HepG2 (cell line): ENCODE measurements at regions not wholly inside any gene's neighbourhood (a gene's known extent, or its start where the extent isn't known, plus 50 kb on each side); places are given as distances from the start of the nearest gene placed in this dataset.

Experiments used
- ATAC-seq: fragments of 200-7000 bp; cut with Tn5 transposase; 3 replicates; pipeline ENCODE4 v1.9.1; 2020; ENCODE audit warnings: mild to moderate bottlenecking, moderate library complexity
- BruUV-seq: library from RNA; stranded (reverse); fragments of 400-500 nt; replicated peaks from 2 replicates; lab custom pipeline; 2021; lab: Mats Ljungman, UMichigan
- CTCF ChIA-PET: fragments of 300-600 bp; formaldehyde crosslinking; extraction: SDS; loops from one replicate; lab custom pipeline; 2021; ENCODE audit warnings: low total read pairs, inconsistent platforms, low intra/inter-chr PET ratio; lab: Yijun Ruan, JAX
- POLR2A ChIA-PET: fragments of 350-600 bp; sonication (Branson Sonifier 250); formaldehyde crosslinking; loops from one replicate; lab custom pipeline; 2020; ENCODE audit warnings: antibody characterized with exemption, inconsistent platforms; lab: Yijun Ruan, JAX
- DNase-seq: peaks from one replicate; pipeline ENCODE4 v3.0.0-alpha.2; 2015; ENCODE audit warnings: low spot score
- FAIRE-seq: peaks from 3 replicates; lab custom pipeline; 2011; peaks lifted over from hg19 to GRCh38; lab: Jason Lieb, UNC
- H2AFZ ChIP-seq: one replicate; pipeline ENCODE4 v1.6.1; 2011; ENCODE audit warnings: low read length, inconsistent platforms
- H3K27ac ChIP-seq: fragments of 300-600 bp; 3 replicates; pipeline ENCODE4 v1.8.0; 2011; ENCODE audit warnings: mixed run types, mild to moderate bottlenecking, mixed read lengths, low read length, inconsistent platforms; ENCODE audit not compliant: insufficient read depth; ENCODE audit errors: extremely low read length
- H3K27me3 ChIP-seq, 2 experiments: fragments of 200-600 bp in 1 of 2; 2 replicates in 1 of 2; 3 replicates in 1 of 2; pipeline versions ENCODE4 v1.6.0 to v1.8.0; 2011; ENCODE audit warnings: low read length in 2 of 2, mild to moderate bottlenecking in 2 of 2, moderate library complexity in 2 of 2, inconsistent platforms in 1 of 2; ENCODE audit not compliant: insufficient read depth in 2 of 2, control insufficient read depth in 1 of 2
- H3K36me3 ChIP-seq, 2 experiments: fragments of 200-600 bp in 1 of 2; replicated peaks in 1 of 2; 2 replicates in 1 of 2; 3 replicates in 1 of 2; pipeline versions ENCODE4 v1.5.1 to v1.8.0; 2011; ENCODE audit warnings: low read length in 2 of 2, inconsistent platforms in 1 of 2; ENCODE audit not compliant: insufficient read depth in 2 of 2, control insufficient read depth in 1 of 2
- H3K4me1 ChIP-seq: 2 replicates; pipeline ENCODE4 v1.5.1; 2012; ENCODE audit warnings: low read length, inconsistent platforms; ENCODE audit not compliant: insufficient read depth
- H3K4me2 ChIP-seq: 2 replicates; pipeline ENCODE4 v1.6.0; 2011; ENCODE audit warnings: low read depth, low read length, inconsistent platforms
- H3K4me3 ChIP-seq, 3 experiments: fragments of 200-600 bp in 1 of 3; sonication (generic), shearing (Covaris generic) in 1 of 3; replicated peaks in 1 of 3; 2 replicates each; pipeline ENCODE4 v1.5.1; 2011 to 2016; ENCODE audit warnings: low read length in 3 of 3, inconsistent platforms in 2 of 3, low read depth in 2 of 3, mild to moderate bottlenecking in 2 of 3, control low read depth in 1 of 3, mixed read lengths in 1 of 3; ENCODE audit not compliant: insufficient read depth in 1 of 3
- H3K79me2 ChIP-seq: one replicate; pipeline ENCODE4 v1.6.1; 2011; ENCODE audit warnings: low read length, inconsistent platforms; ENCODE audit not compliant: insufficient read depth
- H3K9ac ChIP-seq: 2 replicates; pipeline ENCODE4 v1.6.0; 2011; ENCODE audit warnings: mild to moderate bottlenecking, low read depth, low read length, inconsistent platforms; ENCODE audit not compliant: insufficient read depth
- H3K9me3 ChIP-seq: 2 replicates; pipeline ENCODE4 v1.5.1; 2012; ENCODE audit warnings: mild to moderate bottlenecking, low read length
- H4K20me1 ChIP-seq: 2 replicates; pipeline ENCODE4 v1.6.0; 2011; ENCODE audit warnings: inconsistent platforms, mild to moderate bottlenecking, low read length, moderate library complexity; ENCODE audit not compliant: insufficient read depth
- ATF7-NPFF ChIP-seq: sonication (generic); formaldehyde crosslinking; IDR thresholded peaks from 2 replicates; pipeline ENCODE4 v1.8.1; 2023; ENCODE audit warnings: mild to moderate bottlenecking, low read depth, missing genetic modification reagents, moderate library complexity
- CENPX ChIP-seq: sonication (generic); formaldehyde crosslinking; IDR thresholded peaks from 2 replicates; pipeline ENCODE4 v1.9.0; 2021; ENCODE audit warnings: mild to moderate bottlenecking, missing genetic modification reagents, moderate library complexity
- E2F2 ChIP-seq: sonication (generic); formaldehyde crosslinking; IDR thresholded peaks from 2 replicates; pipeline ENCODE4 v1.4.0; 2020; ENCODE audit warnings: missing genetic modification reagents, borderline replicate concordance
- HNRNPUL1 ChIP-seq: fragments of 200-400 bp; formaldehyde crosslinking; IDR thresholded peaks from 2 replicates; pipeline ENCODE4 v1.6.1; 2017; ENCODE audit warnings: low read depth, mild to moderate bottlenecking, low read length, moderate library complexity
- MBNL3 ChIP-seq: fragments of 250-450 bp; sonication (Bioruptor Pico); conservative IDR thresholded peaks from 2 replicates; pipeline ENCODE4 v1.8.0; 2022; ENCODE audit warnings: mild to moderate bottlenecking, inconsistent platforms
- MIER2 ChIP-seq: IDR thresholded peaks from 2 replicates; pipeline ENCODE4 v1.6.1; 2016; ENCODE audit warnings: missing biosample characterization, missing genetic modification reagents
- NFIB ChIP-seq: sonication (generic); formaldehyde crosslinking; IDR thresholded peaks from 2 replicates; pipeline ENCODE4 v1.9.0; 2021; ENCODE audit warnings: missing genetic modification reagents, mild to moderate bottlenecking, borderline replicate concordance
- NR2C2 ChIP-seq: sonication (generic); formaldehyde crosslinking; IDR thresholded peaks from 2 replicates; pipeline ENCODE4 v1.4.0; 2020; ENCODE audit warnings: missing genetic modification reagents, mild to moderate bottlenecking, moderate library complexity, borderline replicate concordance
- PREB ChIP-seq: sonication (generic); formaldehyde crosslinking; IDR thresholded peaks from 2 replicates; pipeline ENCODE4 v1.4.0; 2020; ENCODE audit warnings: missing genetic modification reagents
- PTBP1 ChIP-seq: fragments of 200-400 bp; formaldehyde crosslinking; IDR thresholded peaks from 2 replicates; pipeline ENCODE4 v1.6.1; 2018; ENCODE audit warnings: low read length, low read depth; ENCODE audit not compliant: poor library complexity, severe bottlenecking
- SP140L ChIP-seq: sonication (generic); formaldehyde crosslinking; IDR thresholded peaks from 2 replicates; pipeline ENCODE4 v1.4.0; 2020; ENCODE audit warnings: missing genetic modification reagents, borderline replicate concordance
- SRSF1 ChIP-seq: fragments of 200-400 bp; formaldehyde crosslinking; optimal IDR thresholded peaks from 2 replicates; pipeline ENCODE3; 2017; ENCODE audit warnings: mild to moderate bottlenecking, low read depth, low read length, moderate library complexity
- TAF15 ChIP-seq: fragments of 200-400 bp; formaldehyde crosslinking; IDR thresholded peaks from one replicate; pipeline ENCODE4 v1.6.1; 2018; ENCODE audit warnings: mild to moderate bottlenecking, low read depth, low read length; ENCODE audit not compliant: poor library complexity, severe bottlenecking
- ZBTB38 ChIP-seq: sonication (generic); formaldehyde crosslinking; IDR thresholded peaks from 2 replicates; pipeline ENCODE4 v1.5.1; 2020; ENCODE audit warnings: mild to moderate bottlenecking, missing genetic modification reagents
- ZFP1 ChIP-seq: IDR thresholded peaks from 2 replicates; pipeline ENCODE4 v1.6.1; 2016
- ZNF512 ChIP-seq: sonication (generic); formaldehyde crosslinking; IDR thresholded peaks from 2 replicates; pipeline ENCODE4 v1.4.0; 2020; ENCODE audit warnings: mild to moderate bottlenecking, missing genetic modification reagents
- ZNF639 ChIP-seq: conservative IDR thresholded peaks from 2 replicates; pipeline ENCODE4 v1.6.1; 2018; ENCODE audit warnings: missing genetic modification reagents
- ZNF674 ChIP-seq: sonication (generic); formaldehyde crosslinking; IDR thresholded peaks from 2 replicates; pipeline ENCODE4 v1.5.0; 2020; ENCODE audit warnings: low read depth, mild to moderate bottlenecking, missing genetic modification reagents
- ZNF839 ChIP-seq: sonication (generic); formaldehyde crosslinking; IDR thresholded peaks from 2 replicates; pipeline ENCODE4 v1.4.0; 2020; ENCODE audit warnings: missing genetic modification reagents, mild to moderate bottlenecking, borderline replicate concordance
- ZSCAN31 ChIP-seq: sonication (generic); formaldehyde crosslinking; IDR thresholded peaks from 2 replicates; pipeline ENCODE4 v1.5.0; 2020; ENCODE audit warnings: low read depth, mild to moderate bottlenecking, missing genetic modification reagents
- WGBS: methylation state at CpG from one replicate; pipeline ENCODE4 v1.1.6; 2017; ENCODE audit warnings: low lambda C conversion rate; 5-methylcytosine and 5-hydroxymethylcytosine counted together
- in situ Hi-C: cut with HindIII; loops from 2 replicates; pipeline ENCODE4 v1.10.0; 2017; ENCODE audit warnings: low pct_unique_long_range_greater_than_20kb; ENCODE audit not compliant: extremely low pct_ligation_motif_present
- intact Hi-C: fragments of 100-400 bp; cut with micrococcal nuclease; formaldehyde crosslinking; loops from one replicate; pipeline ENCODE4 v1.10.0; 2022; ENCODE audit not compliant: unreplicated experiment

- POLR2A ChIA-PET, result no interaction called here
- Histone ChIP-seq H3K4me3 (no peak overlapping the region), H3K79me2 (no peaks in the 10 kb centered on the region), H3K27ac (no peak overlapping the region), H3K4me2 (no peak overlapping the region), H3K9ac (no peak overlapping the region), H3K36me3 (no peaks in the 10 kb centered on the region), H2AFZ (no peak overlapping the region), H3K4me1 (no peaks in the 10 kb centered on the region), H4K20me1 (no peaks in the 10 kb centered on the region), H3K27me3 (no peaks in the 10 kb centered on the region; a peak in 1 of 5 replicates), H3K9me3 (no peaks in the 10 kb centered on the region)
- no peak for TF ChIP-seq CENPX (CRISPR knock-in tag)
- TF ChIP-seq ZNF512 (CRISPR knock-in tag), result no peak
- TF ChIP-seq ZNF639 (CRISPR knock-in tag), result no peak
- no peak for TF ChIP-seq PREB
- no peak for TF ChIP-seq ZSCAN31
- TF ChIP-seq MBNL3 (CRISPR knock-in tag), result no peak
- no peak for TF ChIP-seq ZBTB38 (CRISPR knock-in tag)
- no peak for TF ChIP-seq PTBP1
- TF ChIP-seq TAF15, result no peak
- TF ChIP-seq SP140L (CRISPR knock-in tag), result no peak
- no peak for TF ChIP-seq ZNF839 (CRISPR knock-in tag)
- TF ChIP-seq NR2C2 (CRISPR knock-in tag), result no peak
- TF ChIP-seq ZNF674 (CRISPR knock-in tag), result no peak
- TF ChIP-seq HNRNPUL1, result no peak
- no peak for TF ChIP-seq ATF7-NPFF (CRISPR knock-in tag)
- no peak for TF ChIP-seq SRSF1
- no peak for TF ChIP-seq NFIB (CRISPR knock-in tag)
- no peak for TF ChIP-seq ZFP1 (CRISPR knock-in tag)
- TF ChIP-seq E2F2 (CRISPR knock-in tag), result no peak
- TF ChIP-seq MIER2, result no peak
- BruUV-seq, result no TSS peak
- CTCF ChIA-PET, result no interaction called here
- intact Hi-C loops (no loop called here), in situ Hi-C loops (no loop called here)
- 0% methylated on average over 1 of the region's 1 CpG for WGBS
- DNase-seq (no peak), FAIRE-seq (no peak), ATAC-seq (no peak)
Measured at GRCh38 chr5:28729067-28729466, 1690.7 kb upstream of the CDH9 start.
